Left forelimb (tissue), 1 donor: ENCODE measurements at regions not wholly inside any gene's neighbourhood (a gene's known extent, or its start where the extent isn't known, plus 50 kb on each side); places are given as distances from the start of the nearest gene placed in this dataset.

Source experiments
- DNase-seq: peaks from one replicate; pipeline ENCODE4 v3.0.0-alpha.2; 2018; ENCODE audit warnings: low spot score

GRCh38 chr4:144903953-144904711 lies 193.9 kb downstream of the ANAPC10 start:
- no peak for DNase-seq

- DNase-seq, result no peak
Measured at GRCh38 chr4:144905286-144905685, 192.7 kb downstream of the ANAPC10 start.

GRCh38 chr4:144906181-144906925 lies 191.6 kb downstream of the ANAPC10 start:
- DNase-seq, result no peak

GRCh38 chr4:144910723-144911122 lies 187.3 kb downstream of the ANAPC10 start:
- DNase-seq, result no peak
